HepG2 (cell line): ENCODE measurements at regions not wholly inside any gene's neighbourhood (a gene's known extent, or its start where the extent isn't known, plus 50 kb on each side); places are given as distances from the start of the nearest gene placed in this dataset.

Experiments
- ATF1 ChIP-seq: IDR thresholded peaks from 2 replicates; pipeline ENCODE4 v1.6.1; 2016; ENCODE audit warnings: mild to moderate bottlenecking, control low read depth
- CHD2 ChIP-seq: IDR thresholded peaks from 2 replicates; pipeline ENCODE4 v1.6.1; 2011; ENCODE audit warnings: low read depth, low read length, improper control_type of control experiment
- DR1 ChIP-seq: sonication (generic); formaldehyde crosslinking; IDR thresholded peaks from 2 replicates; pipeline ENCODE4 v1.8.0; 2021; ENCODE audit warnings: mild to moderate bottlenecking, missing genetic modification reagents, inconsistent platforms
- FOXC1 ChIP-seq: sonication (generic); formaldehyde crosslinking; IDR thresholded peaks from 2 replicates; pipeline ENCODE4 v1.8.0; 2022; ENCODE audit warnings: mild to moderate bottlenecking, missing genetic modification reagents, borderline replicate concordance
- GATAD2A ChIP-seq: IDR thresholded peaks from 2 replicates; pipeline ENCODE4 v1.6.1; 2016
- MEIS2 ChIP-seq: sonication (generic); formaldehyde crosslinking; IDR thresholded peaks from 2 replicates; pipeline ENCODE4 v1.9.0; 2021; ENCODE audit warnings: mild to moderate bottlenecking, missing genetic modification reagents
- NFIC ChIP-seq: IDR thresholded peaks from 2 replicates; pipeline ENCODE4 v1.6.1; 2012; ENCODE audit warnings: mild to moderate bottlenecking, low read length, inconsistent platforms
- SPEN ChIP-seq: sonication (generic); formaldehyde crosslinking; IDR thresholded peaks from 2 replicates; pipeline ENCODE4 v1.5.1; 2020; ENCODE audit warnings: low read depth, mild to moderate bottlenecking, missing genetic modification reagents
- ZNF451 ChIP-seq: sonication (generic); formaldehyde crosslinking; IDR thresholded peaks from 2 replicates; pipeline ENCODE4 v1.5.0; 2020; ENCODE audit warnings: mild to moderate bottlenecking, missing genetic modification reagents
- ZNF724P ChIP-seq: sonication (generic); formaldehyde crosslinking; IDR thresholded peaks from 2 replicates; pipeline ENCODE4 v1.8.0; 2022; ENCODE audit warnings: missing genetic modification reagents, borderline replicate concordance
- ZNF761 ChIP-seq: sonication (generic); formaldehyde crosslinking; conservative IDR thresholded peaks from 2 replicates; pipeline ENCODE4 v1.4.0; 2020; ENCODE audit warnings: mild to moderate bottlenecking, missing genetic modification reagents
- TF ChIP-seq, protein P1 (sequence below): sonication (generic); formaldehyde crosslinking; IDR thresholded peaks from 2 replicates; pipeline ENCODE4; 2020; ENCODE audit warnings: missing genetic modification reagents, mild to moderate bottlenecking, borderline replicate concordance
- TF ChIP-seq, protein P2 (sequence below): sonication (generic); formaldehyde crosslinking; IDR thresholded peaks from 2 replicates; pipeline ENCODE4 v1.4.0; 2020; ENCODE audit warnings: missing genetic modification reagents
- TF ChIP-seq, protein P3 (sequence below): sonication (generic); formaldehyde crosslinking; IDR thresholded peaks from 2 replicates; pipeline ENCODE4 v1.5.0; 2020; ENCODE audit warnings: mild to moderate bottlenecking, missing genetic modification reagents
- TF ChIP-seq, protein P4 (sequence below): sonication (generic); formaldehyde crosslinking; IDR thresholded peaks from 2 replicates; pipeline ENCODE4 v1.5.0; 2020; ENCODE audit warnings: missing genetic modification reagents
- TF ChIP-seq, protein P5 (sequence below): sonication (generic); formaldehyde crosslinking; IDR thresholded peaks from 2 replicates; pipeline ENCODE4 v1.5.0; 2020; ENCODE audit warnings: missing genetic modification reagents, mild to moderate bottlenecking, borderline replicate concordance
- TF ChIP-seq, protein P6 (sequence below): IDR thresholded peaks from 2 replicates; pipeline ENCODE4 v1.6.1; 2016; ENCODE audit warnings: mild to moderate bottlenecking
- TF ChIP-seq, protein P7 (sequence below): sonication (generic); formaldehyde crosslinking; IDR thresholded peaks from 2 replicates; pipeline ENCODE4 v1.8.0; 2022; ENCODE audit warnings: mild to moderate bottlenecking, missing genetic modification reagents

DNA sequence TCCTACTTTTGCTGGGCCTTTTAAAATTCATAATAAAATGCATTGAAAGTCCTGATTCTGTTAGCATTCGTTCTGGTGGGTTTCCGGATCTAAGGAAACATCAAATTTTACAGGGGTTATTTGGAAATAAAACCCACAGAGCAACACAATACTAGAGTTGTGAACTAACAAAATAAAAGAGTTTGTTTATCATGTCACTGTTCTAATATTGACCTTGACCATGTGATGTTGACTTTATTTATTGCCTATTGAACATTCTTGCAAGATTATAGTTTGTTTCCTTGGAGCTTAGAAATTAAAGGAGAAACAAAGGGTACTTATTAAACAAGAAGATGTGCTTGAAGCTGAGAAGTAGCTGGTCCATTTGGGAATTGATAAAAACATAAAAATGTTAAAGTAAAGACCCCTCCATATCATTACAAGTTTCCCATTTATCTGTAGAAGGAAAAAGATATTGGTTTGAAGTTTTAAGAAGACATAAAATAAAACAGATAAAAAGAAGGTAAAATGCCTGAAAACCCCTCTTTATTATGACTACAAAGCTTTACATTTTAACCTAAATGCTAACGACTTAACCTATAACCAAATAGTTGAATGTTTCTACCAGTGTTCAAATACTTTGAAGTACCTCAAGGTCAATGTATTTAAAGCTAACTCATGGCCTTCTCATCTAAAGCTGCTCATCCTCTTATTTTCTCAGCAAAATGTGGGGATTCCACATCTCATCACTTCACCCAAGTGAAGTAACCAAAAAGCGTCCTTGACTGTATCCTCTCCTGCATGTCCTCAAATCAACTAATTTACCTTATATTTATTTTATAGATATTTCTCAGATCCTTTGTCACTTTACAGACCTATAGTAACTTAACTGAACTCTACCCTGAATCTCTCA is 179.6 kb downstream of the GASK1B start (continued):
- TF ChIP-seq, protein P1, sequence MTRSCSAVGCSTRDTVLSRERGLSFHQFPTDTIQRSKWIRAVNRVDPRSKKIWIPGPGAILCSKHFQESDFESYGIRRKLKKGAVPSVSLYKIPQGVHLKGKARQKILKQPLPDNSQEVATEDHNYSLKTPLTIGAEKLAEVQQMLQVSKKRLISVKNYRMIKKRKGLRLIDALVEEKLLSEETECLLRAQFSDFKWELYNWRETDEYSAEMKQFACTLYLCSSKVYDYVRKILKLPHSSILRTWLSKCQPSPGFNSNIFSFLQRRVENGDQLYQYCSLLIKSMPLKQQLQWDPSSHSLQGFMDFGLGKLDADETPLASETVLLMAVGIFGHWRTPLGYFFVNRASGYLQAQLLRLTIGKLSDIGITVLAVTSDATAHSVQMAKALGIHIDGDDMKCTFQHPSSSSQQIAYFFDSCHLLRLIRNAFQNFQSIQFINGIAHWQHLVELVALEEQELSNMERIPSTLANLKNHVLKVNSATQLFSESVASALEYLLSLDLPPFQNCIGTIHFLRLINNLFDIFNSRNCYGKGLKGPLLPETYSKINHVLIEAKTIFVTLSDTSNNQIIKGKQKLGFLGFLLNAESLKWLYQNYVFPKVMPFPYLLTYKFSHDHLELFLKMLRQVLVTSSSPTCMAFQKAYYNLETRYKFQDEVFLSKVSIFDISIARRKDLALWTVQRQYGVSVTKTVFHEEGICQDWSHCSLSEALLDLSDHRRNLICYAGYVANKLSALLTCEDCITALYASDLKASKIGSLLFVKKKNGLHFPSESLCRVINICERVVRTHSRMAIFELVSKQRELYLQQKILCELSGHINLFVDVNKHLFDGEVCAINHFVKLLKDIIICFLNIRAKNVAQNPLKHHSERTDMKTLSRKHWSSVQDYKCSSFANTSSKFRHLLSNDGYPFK (CRISPR knock-in tag) = no peak
- TF ChIP-seq SPEN (CRISPR knock-in tag) = no peak
- TF ChIP-seq NFIC = peak; percentile 83; the same call in 1 of the 2 replicates
- TF ChIP-seq, protein P2, sequence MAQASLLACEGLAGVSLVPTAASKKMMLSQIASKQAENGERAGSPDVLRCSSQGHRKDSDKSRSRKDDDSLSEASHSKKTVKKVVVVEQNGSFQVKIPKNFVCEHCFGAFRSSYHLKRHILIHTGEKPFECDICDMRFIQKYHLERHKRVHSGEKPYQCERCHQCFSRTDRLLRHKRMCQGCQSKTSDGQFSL (CRISPR knock-in tag) = no peak
- TF ChIP-seq, protein P3, sequence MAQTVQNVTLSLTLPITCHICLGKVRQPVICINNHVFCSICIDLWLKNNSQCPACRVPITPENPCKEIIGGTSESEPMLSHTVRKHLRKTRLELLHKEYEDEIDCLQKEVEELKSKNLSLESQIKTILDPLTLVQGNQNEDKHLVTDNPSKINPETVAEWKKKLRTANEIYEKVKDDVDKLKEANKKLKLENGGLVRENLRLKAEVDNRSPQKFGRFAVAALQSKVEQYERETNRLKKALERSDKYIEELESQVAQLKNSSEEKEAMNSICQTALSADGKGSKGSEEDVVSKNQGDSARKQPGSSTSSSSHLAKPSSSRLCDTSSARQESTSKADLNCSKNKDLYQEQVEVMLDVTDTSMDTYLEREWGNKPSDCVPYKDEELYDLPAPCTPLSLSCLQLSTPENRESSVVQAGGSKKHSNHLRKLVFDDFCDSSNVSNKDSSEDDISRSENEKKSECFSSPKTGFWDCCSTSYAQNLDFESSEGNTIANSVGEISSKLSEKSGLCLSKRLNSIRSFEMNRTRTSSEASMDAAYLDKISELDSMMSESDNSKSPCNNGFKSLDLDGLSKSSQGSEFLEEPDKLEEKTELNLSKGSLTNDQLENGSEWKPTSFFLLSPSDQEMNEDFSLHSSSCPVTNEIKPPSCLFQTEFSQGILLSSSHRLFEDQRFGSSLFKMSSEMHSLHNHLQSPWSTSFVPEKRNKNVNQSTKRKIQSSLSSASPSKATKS = no peak
- TF ChIP-seq ZNF451 (CRISPR knock-in tag) = no peak
- TF ChIP-seq, protein P4, sequence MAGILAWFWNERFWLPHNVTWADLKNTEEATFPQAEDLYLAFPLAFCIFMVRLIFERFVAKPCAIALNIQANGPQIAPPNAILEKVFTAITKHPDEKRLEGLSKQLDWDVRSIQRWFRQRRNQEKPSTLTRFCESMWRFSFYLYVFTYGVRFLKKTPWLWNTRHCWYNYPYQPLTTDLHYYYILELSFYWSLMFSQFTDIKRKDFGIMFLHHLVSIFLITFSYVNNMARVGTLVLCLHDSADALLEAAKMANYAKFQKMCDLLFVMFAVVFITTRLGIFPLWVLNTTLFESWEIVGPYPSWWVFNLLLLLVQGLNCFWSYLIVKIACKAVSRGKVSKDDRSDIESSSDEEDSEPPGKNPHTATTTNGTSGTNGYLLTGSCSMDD (CRISPR knock-in tag) = no peak
- TF ChIP-seq DR1 (CRISPR knock-in tag) = no peak
- peak; percentile 18; the same call in 1 of the 2 replicates for TF ChIP-seq ATF1 (CRISPR knock-in tag)
- no peak for TF ChIP-seq ZNF761
- TF ChIP-seq, protein P5, sequence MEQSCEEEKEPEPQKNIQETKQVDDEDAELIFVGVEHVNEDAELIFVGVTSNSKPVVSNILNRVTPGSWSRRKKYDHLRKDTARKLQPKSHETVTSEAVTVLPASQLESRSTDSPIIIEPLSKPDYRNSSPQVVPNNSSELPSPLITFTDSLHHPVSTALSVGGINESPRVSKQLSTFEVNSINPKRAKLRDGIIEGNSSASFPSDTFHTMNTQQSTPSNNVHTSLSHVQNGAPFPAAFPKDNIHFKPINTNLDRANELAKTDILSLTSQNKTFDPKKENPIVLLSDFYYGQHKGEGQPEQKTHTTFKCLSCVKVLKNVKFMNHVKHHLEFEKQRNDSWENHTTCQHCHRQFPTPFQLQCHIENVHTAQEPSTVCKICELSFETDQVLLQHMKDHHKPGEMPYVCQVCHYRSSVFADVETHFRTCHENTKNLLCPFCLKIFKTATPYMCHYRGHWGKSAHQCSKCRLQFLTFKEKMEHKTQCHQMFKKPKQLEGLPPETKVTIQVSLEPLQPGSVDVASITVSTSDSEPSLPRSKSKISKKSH (CRISPR knock-in tag) = no peak
- TF ChIP-seq MEIS2 (CRISPR knock-in tag) = no peak
- TF ChIP-seq ZNF724P (CRISPR knock-in tag) = no peak
- TF ChIP-seq, protein P6, sequence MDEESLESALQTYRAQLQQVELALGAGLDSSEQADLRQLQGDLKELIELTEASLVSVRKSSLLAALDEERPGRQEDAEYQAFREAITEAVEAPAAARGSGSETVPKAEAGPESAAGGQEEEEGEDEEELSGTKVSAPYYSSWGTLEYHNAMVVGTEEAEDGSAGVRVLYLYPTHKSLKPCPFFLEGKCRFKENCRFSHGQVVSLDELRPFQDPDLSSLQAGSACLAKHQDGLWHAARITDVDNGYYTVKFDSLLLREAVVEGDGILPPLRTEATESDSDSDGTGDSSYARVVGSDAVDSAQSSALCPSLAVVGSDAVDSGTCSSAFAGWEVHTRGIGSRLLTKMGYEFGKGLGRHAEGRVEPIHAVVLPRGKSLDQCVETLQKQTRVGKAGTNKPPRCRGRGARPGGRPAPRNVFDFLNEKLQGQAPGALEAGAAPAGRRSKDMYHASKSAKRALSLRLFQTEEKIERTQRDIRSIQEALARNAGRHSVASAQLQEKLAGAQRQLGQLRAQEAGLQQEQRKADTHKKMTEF (CRISPR knock-in tag) = 0 out of 2 replicates have a peak, but pooled peaks have one; percentile 13
- no peak for TF ChIP-seq FOXC1 (CRISPR knock-in tag)
- TF ChIP-seq, protein P7, sequence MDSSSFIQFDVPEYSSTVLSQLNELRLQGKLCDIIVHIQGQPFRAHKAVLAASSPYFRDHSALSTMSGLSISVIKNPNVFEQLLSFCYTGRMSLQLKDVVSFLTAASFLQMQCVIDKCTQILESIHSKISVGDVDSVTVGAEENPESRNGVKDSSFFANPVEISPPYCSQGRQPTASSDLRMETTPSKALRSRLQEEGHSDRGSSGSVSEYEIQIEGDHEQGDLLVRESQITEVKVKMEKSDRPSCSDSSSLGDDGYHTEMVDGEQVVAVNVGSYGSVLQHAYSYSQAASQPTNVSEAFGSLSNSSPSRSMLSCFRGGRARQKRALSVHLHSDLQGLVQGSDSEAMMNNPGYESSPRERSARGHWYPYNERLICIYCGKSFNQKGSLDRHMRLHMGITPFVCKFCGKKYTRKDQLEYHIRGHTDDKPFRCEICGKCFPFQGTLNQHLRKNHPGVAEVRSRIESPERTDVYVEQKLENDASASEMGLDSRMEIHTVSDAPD (CRISPR knock-in tag) = no peak
- peak; percentile 44; the same call in 1 of the 2 replicates for TF ChIP-seq GATAD2A (CRISPR knock-in tag)
- TF ChIP-seq CHD2 = no peak
